ENCODE measurements at regions not wholly inside any gene's neighbourhood (a gene's known extent, or its start where the extent isn't known, plus 50 kb on each side); places are given as distances from the start of the nearest gene placed in this dataset.

- no peak for DNase-seq (ENCODE audit: low spot score)
Observed at GRCh38 chr2:66794551-66794950, 359.6 kb downstream of the MEIS1 start.

DNA sequence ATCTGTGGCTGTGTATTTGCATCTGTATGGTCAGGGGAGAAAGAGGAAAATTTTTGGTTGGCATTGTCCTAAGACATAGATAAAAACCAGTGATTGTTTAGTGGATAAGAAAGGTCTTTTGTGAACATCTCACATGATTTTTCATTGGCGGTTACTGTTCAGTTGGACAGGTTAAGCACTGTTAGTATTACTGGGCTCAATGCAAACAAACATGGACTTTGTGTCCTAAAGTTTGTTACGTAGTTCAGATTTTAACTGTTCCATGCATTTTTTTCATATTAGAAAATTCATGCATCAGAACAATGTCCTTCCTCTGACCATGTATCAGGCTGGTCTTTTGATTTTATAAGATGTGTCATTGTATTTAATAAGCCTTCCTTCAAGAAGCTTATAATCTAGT, 368.0 kb downstream of the MEIS1 start:
- DNase-seq (ENCODE audit: low spot score) = no peak

DNA sequence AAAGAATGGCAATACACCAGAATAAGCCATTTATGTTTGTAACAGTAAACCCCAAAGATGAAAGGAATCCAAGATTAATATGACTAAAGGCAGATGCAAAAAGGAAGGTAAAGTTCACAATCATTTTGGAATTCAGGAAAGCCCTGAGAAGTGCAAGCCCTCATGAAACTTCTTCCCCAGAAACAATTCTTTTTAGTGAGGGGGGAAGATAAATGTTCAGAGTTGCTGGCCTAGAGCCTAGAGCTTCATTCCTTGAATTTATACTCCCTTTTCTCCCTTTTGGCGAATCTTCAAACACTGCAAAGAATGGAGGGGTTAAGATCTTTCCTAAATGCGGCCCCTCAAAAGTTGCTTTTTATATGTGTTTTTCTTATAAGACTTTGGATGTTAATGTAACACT, 368.8 kb downstream of the MEIS1 start:
- DNase-seq (ENCODE audit: low spot score) = no peak

GRCh38 chr2:66805016-66805865, 370.3 kb downstream of the MEIS1 start:
- no peak for DNase-seq (ENCODE audit: low spot score)

DNA sequence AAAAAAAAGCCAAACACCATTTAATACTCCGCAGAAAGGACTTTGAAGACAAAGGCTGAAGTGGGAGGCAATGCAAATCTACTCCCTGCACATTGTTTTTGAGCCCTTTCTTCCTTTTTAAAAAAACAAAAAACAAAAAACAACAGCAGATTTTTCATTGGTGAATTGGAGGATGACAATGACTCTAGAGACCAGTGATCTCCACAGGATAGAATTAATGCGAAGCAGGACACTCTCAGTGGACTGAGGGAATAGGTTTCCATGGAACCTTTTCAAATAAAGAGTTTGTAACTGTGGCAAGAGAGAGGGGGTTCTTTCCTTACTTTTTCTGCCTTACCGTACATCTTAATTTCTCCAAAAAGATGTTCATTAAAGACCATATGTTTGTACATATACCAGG, 371.0 kb downstream of the MEIS1 start:
- DNase-seq (ENCODE audit: low spot score) = no peak

GRCh38 chr2:66813525-66813924, 378.6 kb downstream of the MEIS1 start:
- DNase-seq (ENCODE audit: low spot score) = no peak

GRCh38 chr2:66813976-66814375, 379.1 kb downstream of the MEIS1 start:
- no peak for DNase-seq (ENCODE audit: low spot score)

GRCh38 chr2:66814916-66815315, 380.0 kb downstream of the MEIS1 start:
- DNase-seq (ENCODE audit: low spot score) = no peak

DNA sequence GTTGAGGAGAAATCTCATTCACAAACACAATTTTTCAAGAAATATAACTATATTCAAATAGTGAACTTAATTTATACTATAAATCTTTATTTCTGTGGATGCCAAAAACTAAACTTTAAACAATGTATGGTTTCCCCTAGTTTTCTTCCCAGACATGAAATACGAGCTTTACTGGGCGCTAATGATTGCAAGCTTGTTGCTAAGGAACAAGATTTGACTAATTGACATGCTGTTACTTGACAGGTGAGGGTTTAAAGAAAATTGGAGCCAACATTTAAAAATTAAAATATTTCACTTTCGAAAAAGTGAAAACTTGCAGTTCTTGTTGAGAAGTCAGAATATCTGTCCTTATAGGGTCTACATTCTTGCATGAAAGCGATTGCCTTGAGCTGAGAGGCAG, 381.0 kb downstream of the MEIS1 start:
- DNase-seq (ENCODE audit: low spot score) = no peak

DNA sequence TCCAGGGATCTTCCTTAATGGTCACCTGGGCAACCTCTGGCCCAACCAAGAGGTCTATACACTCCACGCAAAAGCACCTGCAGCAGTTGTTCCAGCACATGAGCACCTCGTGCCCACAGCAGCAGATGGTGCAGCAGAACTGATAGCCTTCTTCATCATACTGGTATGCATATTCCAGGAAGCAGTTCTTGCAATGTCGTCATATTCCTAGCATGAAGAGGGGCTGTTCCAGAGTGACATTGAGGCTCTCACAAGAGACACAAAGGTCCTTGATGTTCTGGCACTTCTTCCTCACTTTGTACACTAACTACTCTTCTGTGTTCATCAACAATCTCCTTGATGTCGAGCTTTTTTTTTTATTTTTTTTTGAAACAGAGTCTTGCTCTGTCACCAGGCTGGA, 386.2 kb downstream of the MEIS1 start:
- DNase-seq (ENCODE audit: low spot score) = no peak

DNA sequence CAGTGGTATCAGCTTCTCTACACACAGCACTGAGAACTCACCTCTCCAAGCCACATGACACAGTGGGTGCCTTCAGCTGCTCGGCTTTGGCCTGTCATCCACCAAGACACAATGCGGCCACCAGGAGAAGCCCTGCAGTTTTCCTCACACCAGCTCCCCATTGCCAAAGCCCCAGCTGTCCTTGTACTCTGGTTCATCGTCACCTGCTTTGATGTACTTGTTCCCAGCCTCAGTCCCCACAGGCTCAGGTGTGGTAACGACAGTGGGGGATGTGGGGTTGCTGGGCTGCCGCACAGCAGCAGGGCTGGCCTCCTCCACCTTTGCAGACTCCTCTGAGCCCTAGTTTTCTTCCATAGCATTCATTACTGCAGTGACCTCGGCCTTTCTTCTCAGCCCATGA, 387.3 kb downstream of the MEIS1 start:
- no peak for DNase-seq (ENCODE audit: low spot score)

DNA sequence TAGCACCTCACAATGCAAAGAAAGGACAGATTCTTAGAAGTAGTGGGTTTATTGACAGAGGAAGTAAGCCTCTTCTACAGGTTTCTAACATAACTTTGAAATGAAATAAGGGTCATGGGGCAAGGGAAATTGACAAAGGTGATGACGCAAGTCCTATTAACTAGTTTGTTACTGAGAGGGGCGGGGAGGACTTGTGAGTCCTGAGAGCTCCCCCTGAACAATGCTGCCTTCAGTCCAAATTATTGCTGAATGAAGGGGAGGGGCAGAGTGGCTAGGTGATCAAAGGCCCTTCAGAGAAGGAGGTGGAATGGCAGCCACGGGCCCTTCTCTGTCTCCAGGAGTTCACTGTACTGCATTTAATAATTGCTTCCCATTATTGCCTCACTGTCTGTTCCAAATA, 390.0 kb downstream of the MEIS1 start:
- no peak for DNase-seq (ENCODE audit: low spot score)

DNA sequence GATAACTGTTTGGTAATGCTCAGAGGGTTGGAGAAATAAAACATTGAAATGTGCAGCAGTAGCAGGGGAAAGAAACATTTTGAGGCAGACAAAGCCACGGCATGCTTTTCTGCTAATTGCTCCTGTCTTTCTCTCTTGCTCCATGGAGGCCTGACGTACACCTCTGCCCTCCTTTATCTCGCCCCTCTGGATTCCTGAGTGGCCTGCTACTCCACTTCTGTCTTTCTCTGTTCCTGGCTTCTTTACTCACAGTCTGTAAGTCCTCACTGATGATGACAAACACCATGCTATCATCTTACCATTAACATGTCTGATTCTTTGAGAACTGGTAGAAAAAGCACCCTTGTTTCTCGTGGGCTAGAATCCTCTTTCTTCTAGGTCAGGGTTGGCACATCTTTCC, 392.9 kb downstream of the MEIS1 start:
- no peak for DNase-seq (ENCODE audit: low spot score)

GRCh38 chr2:66828876-66829275, 394.0 kb downstream of the MEIS1 start:
- DNase-seq (ENCODE audit: low spot score) = no peak

DNA sequence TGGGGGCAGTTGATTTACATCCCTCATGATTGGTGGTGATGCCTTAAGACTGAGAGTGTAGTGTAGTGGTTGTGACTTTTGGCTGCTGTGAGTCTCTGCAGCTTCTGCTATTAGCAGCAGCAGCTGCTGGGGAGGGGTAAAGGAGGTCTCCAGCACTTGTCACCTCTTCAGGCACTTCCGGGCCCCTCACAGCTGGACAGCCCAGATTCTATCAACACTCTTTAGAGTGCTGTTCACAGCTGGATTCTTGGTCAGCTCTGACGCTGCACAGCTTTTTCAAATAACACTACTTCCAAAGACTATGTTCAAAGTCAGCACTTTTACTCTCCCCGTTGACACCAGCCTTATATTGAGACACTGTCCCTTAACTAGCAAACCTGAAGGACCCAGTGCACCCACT, 396.0 kb downstream of the MEIS1 start:
- no peak for DNase-seq (ENCODE audit: low spot score)

GRCh38 chr2:66832646-66833435, 397.9 kb downstream of the MEIS1 start:
- DNase-seq (ENCODE audit: low spot score) = no peak

DNA sequence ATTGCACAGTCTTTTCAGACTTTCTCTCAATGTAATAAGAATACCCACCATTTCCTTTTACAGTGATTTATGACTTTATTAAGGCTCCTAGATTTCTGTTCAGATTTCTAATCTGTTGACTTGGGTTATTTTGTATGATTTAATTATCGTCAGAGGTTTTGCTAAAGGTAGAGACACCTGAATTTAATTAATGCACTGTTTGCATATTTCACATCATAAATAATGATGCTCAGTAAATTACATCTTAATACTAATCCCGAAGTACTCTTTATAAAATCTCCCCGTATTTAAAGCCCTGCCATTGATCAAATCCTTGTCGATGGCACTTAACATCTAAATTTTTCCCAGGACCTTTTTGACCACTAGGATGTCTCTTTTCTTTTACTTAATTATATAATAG, 399.9 kb downstream of the MEIS1 start:
- DNase-seq (ENCODE audit: low spot score) = no peak

DNA sequence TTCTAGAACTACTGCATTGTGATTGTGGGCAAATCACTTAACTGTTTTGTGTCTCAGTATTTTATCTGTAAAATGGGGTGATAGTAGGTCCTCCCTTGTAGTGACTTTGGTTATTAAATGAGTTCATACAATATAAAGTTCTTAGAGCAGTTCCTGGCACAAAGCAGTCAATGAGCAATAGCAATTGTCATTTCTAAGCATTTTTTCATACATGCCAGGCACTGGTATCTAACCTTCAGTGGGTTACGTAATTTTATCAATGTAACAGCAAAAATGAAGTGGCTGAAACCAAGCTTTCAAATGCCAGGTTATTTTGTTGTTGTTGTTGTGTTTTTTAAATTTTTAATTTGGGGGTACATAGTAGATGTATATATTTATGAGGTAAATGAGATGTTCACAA, 401.9 kb downstream of the MEIS1 start:
- DNase-seq (ENCODE audit: low spot score) = no peak

DNA sequence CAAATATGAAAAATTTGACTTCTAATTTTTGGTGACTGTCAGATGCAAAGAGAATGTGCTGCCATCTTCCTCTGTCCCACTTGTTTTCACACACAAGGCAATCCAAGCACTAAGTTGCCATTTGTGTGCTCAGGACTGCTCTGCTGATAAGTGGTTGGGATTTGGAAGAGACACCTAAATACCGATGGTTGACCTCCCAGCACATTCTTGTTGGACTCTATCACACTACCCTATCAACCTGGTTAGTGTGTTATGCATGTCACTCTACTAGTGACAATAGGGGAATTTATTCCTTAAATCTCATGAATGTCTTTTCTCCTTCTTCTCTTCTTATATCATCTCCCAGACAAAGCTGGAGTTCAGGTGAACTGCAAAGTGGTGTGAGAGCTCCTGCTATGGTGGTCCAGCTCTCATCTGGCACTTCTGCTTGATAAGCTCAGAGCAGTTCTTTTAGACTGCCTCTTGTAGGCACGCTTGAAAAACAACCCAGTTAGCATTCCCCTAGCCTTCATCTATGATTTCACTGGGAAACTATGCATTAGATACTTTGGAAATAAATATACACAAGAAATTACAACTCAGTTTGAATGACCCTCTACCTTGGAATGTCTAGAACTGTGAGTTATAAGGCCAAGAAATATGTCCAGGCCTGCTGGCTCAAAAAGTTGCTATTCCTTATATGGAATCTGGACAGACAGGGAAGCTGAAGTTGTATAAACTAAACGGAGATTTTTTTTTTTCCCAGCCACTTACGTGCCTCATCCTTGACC, 404.8 kb downstream of the MEIS1 start:
- DNase-seq (ENCODE audit: low spot score) = no peak

DNA sequence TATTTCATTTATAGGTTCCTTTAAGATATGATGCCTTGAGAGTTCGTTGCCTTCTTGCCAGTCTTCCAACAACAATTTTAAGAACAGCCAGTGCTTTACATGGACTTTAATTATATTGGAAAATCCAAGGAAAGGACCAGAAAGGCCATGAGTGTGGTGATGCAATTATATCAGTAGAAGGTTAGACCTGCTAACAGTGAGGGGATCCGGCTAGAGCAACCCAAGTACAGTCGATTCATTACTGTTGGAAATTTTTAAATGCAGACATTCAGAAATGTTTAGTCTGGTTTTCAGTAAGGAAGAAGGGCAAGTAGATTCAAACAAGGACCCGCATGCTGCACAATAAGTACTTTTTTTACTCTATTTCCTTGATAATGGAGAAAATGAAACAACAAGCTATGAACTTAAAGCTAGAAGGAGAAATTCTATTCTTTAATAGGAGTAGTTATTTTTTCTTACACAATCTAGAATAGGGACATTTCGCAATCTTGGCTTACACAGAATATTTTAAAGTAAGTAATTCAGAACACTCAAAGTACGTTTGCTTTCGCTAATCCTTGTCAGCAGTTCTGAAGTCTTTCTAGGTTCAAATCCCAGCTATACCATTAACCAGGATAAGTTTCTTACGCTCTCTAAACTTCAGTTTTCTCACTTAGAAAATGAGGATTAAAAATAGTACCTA, 405.5 kb downstream of the MEIS1 start:
- DNase-seq (ENCODE audit: low spot score) = no peak

DNA sequence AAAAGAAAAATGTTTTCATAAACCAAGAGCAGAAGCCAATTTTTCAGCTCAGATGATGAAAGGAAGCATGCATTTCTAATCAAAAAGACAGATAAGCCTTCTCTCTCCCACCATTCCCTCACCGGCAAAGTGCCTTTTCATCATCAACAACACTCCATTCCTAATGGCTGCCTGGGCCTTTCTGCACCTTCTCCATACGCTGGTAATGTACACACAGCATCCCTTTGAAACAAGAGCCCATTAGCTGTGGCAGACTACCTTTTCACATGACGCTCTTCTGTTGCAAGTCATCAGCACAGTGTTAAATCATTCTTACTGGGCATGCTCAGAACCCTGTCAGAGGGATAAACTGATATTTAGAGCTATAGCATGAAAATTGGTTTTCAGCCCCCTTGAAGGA, 408.9 kb downstream of the MEIS1 start:
- DNase-seq (ENCODE audit: low spot score) = no peak

DNA sequence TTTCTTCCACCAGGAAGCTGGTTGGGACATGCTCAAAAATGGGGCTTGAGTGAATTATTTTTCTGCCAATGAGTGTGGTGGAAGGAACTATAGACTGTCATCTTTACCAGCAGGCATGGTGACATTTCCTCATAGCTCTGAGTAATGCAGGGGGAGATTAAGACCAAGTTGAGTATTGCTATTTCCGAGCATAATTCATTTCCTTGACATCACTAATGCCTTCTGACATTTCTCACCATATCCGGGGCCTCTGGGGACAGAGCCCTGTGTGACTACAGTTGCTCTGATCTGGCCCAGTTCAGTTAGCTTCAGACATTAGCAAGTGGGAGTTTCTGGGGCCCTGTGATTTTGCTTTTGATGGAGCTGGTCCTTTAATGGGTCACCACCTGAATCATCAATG, 410.4 kb downstream of the MEIS1 start:
- no peak for DNase-seq (ENCODE audit: low spot score)
